ENCODE measurements at regions not wholly inside any gene's neighbourhood (a gene's known extent, or its start where the extent isn't known, plus 50 kb on each side); places are given as distances from the start of the nearest gene placed in this dataset.

- DNase-seq = no peak
- Histone ChIP-seq H2AFZ (ENCODE audit: low read depth) (no peak overlapping the region), H3K36me3 (replicated peaks in 1 of 2; ENCODE audit: control insufficient read depth in 1 of 2, insufficient read depth in 2 of 2, low read length in 1 of 2) (no peaks in the 10 kb centered on the region), H3K79me2 (ENCODE audit: insufficient read depth) (no peaks in the 10 kb centered on the region), H3K4me3 (ENCODE audit: low read depth in 2 of 2, low read length in 1 of 2) (no peak overlapping the region), H3K9me2 (no peaks in the 10 kb centered on the region), H3K27me3 (ENCODE audit: insufficient read depth) (no peaks in the 10 kb centered on the region), H3K4me2 (no peak overlapping the region), H3F3A (replicated peaks; ENCODE audit: insufficient read depth) (no peaks in the 10 kb centered on the region), H3K9ac (no peak overlapping the region), H4K20me1 (ENCODE audit: insufficient read depth) (no peaks in the 10 kb centered on the region), H3K9me3 (no peaks in the 10 kb centered on the region), H3K4me1 (ENCODE audit: control insufficient read depth in 1 of 2, insufficient read depth in 2 of 2, low read depth in 1 of 2, low read length in 1 of 2) (no peaks in the 10 kb centered on the region), H3K27ac (ENCODE audit: low read depth in 2 of 2, low read length in 1 of 2) (no peak overlapping the region)
- CTCF ChIA-PET = no interaction called here
- POLR2A ChIA-PET = no interaction called here
- WGBS (ENCODE audit: low lambda C conversion rate) = 20% methylated on average over 3 of the region's 3 CpGs
- TF ChIP-seq SMC3 (IDR thresholded peaks at IDR 0.05; ENCODE audit: low read depth, low read length) = no peak
- no peak for TF ChIP-seq MAX (IDR thresholded peaks at IDR 0.05; ENCODE audit: low read depth)
- TF ChIP-seq RAD21 (IDR thresholded peaks at IDR 0.05; ENCODE audit: low read length) = no peak
- no peak for TF ChIP-seq MEF2A (IDR thresholded peaks at IDR 0.05; ENCODE audit: borderline replicate concordance, low read depth)
- no peak for TF ChIP-seq TAF1 (IDR thresholded peaks at IDR 0.05; ENCODE audit: borderline replicate concordance, low read depth, low read length)
- TF ChIP-seq FOSL2 (IDR thresholded peaks at IDR 0.05; ENCODE audit: borderline replicate concordance, low read depth) = no peak
- no peak for TF ChIP-seq REST (IDR thresholded peaks at IDR 0.05; ENCODE audit: low read depth, low read length)
- no peak for TF ChIP-seq FOXJ3 (CRISPR knock-in tag; IDR thresholded peaks at IDR 0.05)
- no peak for TF ChIP-seq CTCF (IDR thresholded peaks at IDR 0.05)
- no peak for TF ChIP-seq USF2 (IDR thresholded peaks at IDR 0.05; ENCODE audit: borderline replicate concordance, low read depth, low read length)
- TF ChIP-seq RFX5 (IDR thresholded peaks at IDR 0.05; ENCODE audit: low read length) = no peak
- no peak for TF ChIP-seq SIN3A (IDR thresholded peaks at IDR 0.05; ENCODE audit: borderline replicate concordance, low read depth, low read length)
- TF ChIP-seq JUND (IDR thresholded peaks at IDR 0.05) = no peak
These were observed 375.8 kb upstream of the TSHZ3 start for GRCh38 chr19:31725051-31725450.

Data from SK-N-SH (cell line).